Uterus (tissue), 3 donors: ENCODE measurements at regions not wholly inside any gene's neighbourhood (a gene's known extent, or its start where the extent isn't known, plus 50 kb on each side); places are given as distances from the start of the nearest gene placed in this dataset.

Source experiments
- DNase-seq, 2 donors: peaks; one replicate each; pipeline ENCODE4 v3.0.0-alpha.2; 2019 to 2020
- H3K27ac ChIP-seq, 2 donors: fragments of 200-600 bp; sonication (generic); 1 replicate in 1 of 2; 2 replicates in 1 of 2; pipeline ENCODE4 v1.5.1; 2016 to 2018
- H3K27me3 ChIP-seq, 2 donors: fragments of 200-600 bp; sonication (generic); one replicate each; pipeline ENCODE4 v1.5.1; 2018 to 2019; ENCODE audit warnings: control low read depth in 1 of 2
- H3K36me3 ChIP-seq, 2 donors: fragments of 200-600 bp; sonication (generic); one replicate each; pipeline ENCODE4 v1.5.1; 2019; ENCODE audit warnings: control low read depth in 1 of 2
- H3K4me1 ChIP-seq, 2 donors: fragments of 200-600 bp; sonication (generic); one replicate each; pipeline ENCODE4 v1.5.1; 2018 to 2019; ENCODE audit warnings: control low read depth in 1 of 2
- H3K4me3 ChIP-seq, 2 donors: fragments of 200-600 bp; sonication (generic); 1 replicate in 1 of 2; 2 replicates in 1 of 2; pipeline ENCODE4 v1.5.1; 2018 to 2019; ENCODE audit warnings: mild to moderate bottlenecking in 1 of 2
- H3K9me3 ChIP-seq, 2 donors: fragments of 200-600 bp; sonication (generic); one replicate each; pipeline ENCODE4 v1.5.1; 2019; ENCODE audit warnings: control low read depth in 1 of 2
- CTCF ChIP-seq, 4 experiments: fragments of 200-600 bp in 2 of 4; fragments of 450-650 bp in 2 of 4; sonication (generic) in 2 of 4; IDR thresholded peaks; one replicate each; pipeline ENCODE4 v1.5.1; 2016 to 2019; ENCODE audit warnings: antibody characterized with exemption in 4 of 4, mild to moderate bottlenecking in 2 of 4, moderate library complexity in 1 of 4
- POLR2A ChIP-seq, 2 donors: fragments of 450-650 bp; IDR thresholded peaks; one replicate each; pipeline ENCODE4 v1.6.1; 2016; ENCODE audit warnings: antibody characterized with exemption in 2 of 2, mild to moderate bottlenecking in 1 of 2, moderate library complexity in 1 of 2
- intact Hi-C: fragments of 100-400 bp; cut with DNase I; formaldehyde crosslinking; loops from one replicate; pipeline ENCODE4 v1.15.1; 2023; ENCODE audit warnings: low total_unique reads
- donor health status: DM: yes; HTN: yes; CAD: no.

- peaks cover 0 to 5% of the 10 kb centered on the region in 2 donors for H3K4me1 ChIP-seq
- no peak overlapping the region for H3K27ac ChIP-seq
- H3K9me3 ChIP-seq, result no peaks in the 10 kb centered on the region
- no peak for TF ChIP-seq CTCF (IDR thresholded peaks at IDR 0.05)
- no peak for TF ChIP-seq POLR2A (IDR thresholded peaks at IDR 0.05)
- intact Hi-C loops, result no loop called here
- H3K36me3 ChIP-seq, result no peaks in the 10 kb centered on the region
- no peaks in the 10 kb centered on the region for H3K27me3 ChIP-seq
- H3K4me3 ChIP-seq, result no peak overlapping the region
- DNase-seq, result no peak
Observed at GRCh38 chr19:30717381-30717780, 345.2 kb downstream of the ZNF536 start.

- DNase-seq, result no peak
- no peaks in the 10 kb centered on the region for H3K4me1 ChIP-seq
- H3K9me3 ChIP-seq, result no peaks in the 10 kb centered on the region
- no peaks in the 10 kb centered on the region for H3K27me3 ChIP-seq
- intact Hi-C loops, result no loop called here
- H3K27ac ChIP-seq, result no peak overlapping the region
- no peaks in the 10 kb centered on the region for H3K36me3 ChIP-seq
- TF ChIP-seq POLR2A (IDR thresholded peaks at IDR 0.05) (no peak), CTCF (IDR thresholded peaks at IDR 0.05) (no peak)
- H3K4me3 ChIP-seq, result no peak overlapping the region
Observed at GRCh38 chr19:30712431-30713337, 340.5 kb downstream of the ZNF536 start.

GRCh38 chr19:30711826-30712225 is 339.6 kb downstream of the ZNF536 start:
- intact Hi-C loops, result no loop called here
- no peaks in the 10 kb centered on the region for H3K9me3 ChIP-seq

GRCh38 chr19:30711296-30711695 is 339.1 kb downstream of the ZNF536 start:
- TF ChIP-seq POLR2A (IDR thresholded peaks at IDR 0.05) (no peak), CTCF (IDR thresholded peaks at IDR 0.05) (no peak)
- DNase-seq, result no peak
- Histone ChIP-seq H3K4me1 (no peaks in the 10 kb centered on the region), H3K36me3 (no peaks in the 10 kb centered on the region), H3K4me3 (no peak overlapping the region), H3K9me3 (no peaks in the 10 kb centered on the region), H3K27me3 (no peaks in the 10 kb centered on the region), H3K27ac (no peak overlapping the region)
- intact Hi-C loops, result no loop called here

More at GRCh38 chr19:30711826-30712225, 339.6 kb downstream of the ZNF536 start:
- no peak for DNase-seq
- H3K36me3 ChIP-seq, result no peaks in the 10 kb centered on the region
- no peak overlapping the region for H3K4me3 ChIP-seq
- H3K27ac ChIP-seq, result no peak overlapping the region
- no peaks in the 10 kb centered on the region for H3K4me1 ChIP-seq
- H3K27me3 ChIP-seq, result no peaks in the 10 kb centered on the region
- no peak for TF ChIP-seq CTCF (IDR thresholded peaks at IDR 0.05)
- no peak for TF ChIP-seq POLR2A (IDR thresholded peaks at IDR 0.05)

- H3K4me1 ChIP-seq, result no peaks in the 10 kb centered on the region
- H3K36me3 ChIP-seq, result no peaks in the 10 kb centered on the region
- DNase-seq, result no peak
- no peaks in the 10 kb centered on the region for H3K27me3 ChIP-seq
- no peaks in the 10 kb centered on the region for H3K9me3 ChIP-seq
- H3K4me3 ChIP-seq, result no peak overlapping the region
- no peak for TF ChIP-seq CTCF (IDR thresholded peaks at IDR 0.05)
- TF ChIP-seq POLR2A (IDR thresholded peaks at IDR 0.05), result no peak
- intact Hi-C loops, result no loop called here
- H3K27ac ChIP-seq, result no peak overlapping the region
Observed at GRCh38 chr19:30710721-30711120, 338.5 kb downstream of the ZNF536 start.
